ENCODE measurements at regions not wholly inside any gene's neighbourhood (a gene's known extent, or its start where the extent isn't known, plus 50 kb on each side); places are given as distances from the start of the nearest gene placed in this dataset.

DNA sequence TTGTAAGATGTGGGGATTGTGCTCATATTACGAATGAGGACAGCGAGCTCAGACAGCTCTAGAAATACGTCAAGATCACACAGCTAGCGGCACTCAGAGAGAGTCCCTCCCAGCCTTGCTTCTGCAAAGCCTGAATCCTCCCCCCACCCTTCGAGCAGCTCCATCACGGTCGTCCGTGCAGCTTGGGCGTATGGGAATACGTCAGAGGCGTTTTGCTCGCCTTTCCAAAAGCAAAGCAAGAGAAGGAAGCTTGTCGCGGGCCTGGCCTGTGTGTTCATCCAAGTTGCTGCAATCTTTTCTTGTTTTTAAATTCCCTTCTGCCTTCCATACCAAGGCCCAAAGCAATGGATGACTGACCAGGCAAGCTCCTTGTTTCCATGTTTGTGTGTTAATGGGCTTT lies 125.5 kb upstream of the IRF2BP2 start:
- no peak overlapping the region for H3K4me3 ChIP-seq (ENCODE audit: low read length)
- TF ChIP-seq, protein P1, sequence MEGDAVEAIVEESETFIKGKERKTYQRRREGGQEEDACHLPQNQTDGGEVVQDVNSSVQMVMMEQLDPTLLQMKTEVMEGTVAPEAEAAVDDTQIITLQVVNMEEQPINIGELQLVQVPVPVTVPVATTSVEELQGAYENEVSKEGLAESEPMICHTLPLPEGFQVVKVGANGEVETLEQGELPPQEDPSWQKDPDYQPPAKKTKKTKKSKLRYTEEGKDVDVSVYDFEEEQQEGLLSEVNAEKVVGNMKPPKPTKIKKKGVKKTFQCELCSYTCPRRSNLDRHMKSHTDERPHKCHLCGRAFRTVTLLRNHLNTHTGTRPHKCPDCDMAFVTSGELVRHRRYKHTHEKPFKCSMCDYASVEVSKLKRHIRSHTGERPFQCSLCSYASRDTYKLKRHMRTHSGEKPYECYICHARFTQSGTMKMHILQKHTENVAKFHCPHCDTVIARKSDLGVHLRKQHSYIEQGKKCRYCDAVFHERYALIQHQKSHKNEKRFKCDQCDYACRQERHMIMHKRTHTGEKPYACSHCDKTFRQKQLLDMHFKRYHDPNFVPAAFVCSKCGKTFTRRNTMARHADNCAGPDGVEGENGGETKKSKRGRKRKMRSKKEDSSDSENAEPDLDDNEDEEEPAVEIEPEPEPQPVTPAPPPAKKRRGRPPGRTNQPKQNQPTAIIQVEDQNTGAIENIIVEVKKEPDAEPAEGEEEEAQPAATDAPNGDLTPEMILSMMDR (conservative IDR thresholded peaks at IDR 0.05; ENCODE audit: low read depth, low read length) = no peak
- no peak for DNase-seq (ENCODE audit: low read depth)

DNA sequence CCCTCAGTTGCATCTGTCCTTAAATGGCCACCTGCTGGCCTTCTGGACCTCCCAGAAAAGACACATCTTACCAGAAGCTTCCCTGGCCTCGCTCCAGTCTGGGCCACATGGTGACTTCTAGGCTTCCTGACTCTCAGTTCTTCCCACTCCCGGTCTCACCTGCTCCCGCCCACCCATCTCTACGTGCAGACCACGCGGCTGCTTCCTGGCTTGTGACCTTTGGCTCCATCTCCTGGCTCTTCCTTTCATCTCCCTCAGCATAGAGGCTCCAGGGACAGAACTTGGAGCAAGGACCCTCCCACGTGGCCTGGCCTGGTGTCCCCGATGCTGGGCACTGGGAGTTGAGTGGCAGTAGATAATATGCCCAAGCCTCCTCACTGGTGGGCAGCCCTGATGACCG lies 124.9 kb upstream of the IRF2BP2 start:
- TF ChIP-seq, protein P1 (conservative IDR thresholded peaks at IDR 0.05; ENCODE audit: low read depth, low read length) = no peak
- DNase-seq (ENCODE audit: low read depth) = no peak
- no peak overlapping the region for H3K4me3 ChIP-seq (ENCODE audit: low read length)

DNA sequence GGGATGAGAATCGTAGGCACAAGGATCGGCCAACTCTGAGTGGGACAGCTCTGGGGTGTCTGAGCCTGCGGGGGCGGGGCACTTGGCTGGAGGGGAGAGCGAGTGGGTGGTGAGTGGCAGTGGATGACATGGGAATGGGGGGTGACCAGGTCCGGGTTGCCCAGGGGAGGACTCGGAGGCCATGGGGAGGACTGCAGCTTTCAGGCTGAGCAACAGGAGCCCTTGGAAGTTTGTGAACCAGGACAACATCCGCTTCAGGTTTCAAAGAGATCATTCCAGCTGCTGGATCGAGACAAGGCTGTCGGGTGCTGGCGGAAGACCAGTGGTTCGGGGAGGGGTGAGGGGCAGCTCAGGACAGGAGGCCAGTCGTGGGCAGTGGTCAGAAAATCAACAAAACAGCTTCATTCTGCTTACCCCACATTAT lies 124.4 kb upstream of the IRF2BP2 start:
- TF ChIP-seq, protein P1 (conservative IDR thresholded peaks at IDR 0.05; ENCODE audit: low read depth, low read length) = no peak
- H3K4me3 ChIP-seq (ENCODE audit: low read length) = no peak overlapping the region
- DNase-seq (ENCODE audit: low read depth) = no peak

DNA sequence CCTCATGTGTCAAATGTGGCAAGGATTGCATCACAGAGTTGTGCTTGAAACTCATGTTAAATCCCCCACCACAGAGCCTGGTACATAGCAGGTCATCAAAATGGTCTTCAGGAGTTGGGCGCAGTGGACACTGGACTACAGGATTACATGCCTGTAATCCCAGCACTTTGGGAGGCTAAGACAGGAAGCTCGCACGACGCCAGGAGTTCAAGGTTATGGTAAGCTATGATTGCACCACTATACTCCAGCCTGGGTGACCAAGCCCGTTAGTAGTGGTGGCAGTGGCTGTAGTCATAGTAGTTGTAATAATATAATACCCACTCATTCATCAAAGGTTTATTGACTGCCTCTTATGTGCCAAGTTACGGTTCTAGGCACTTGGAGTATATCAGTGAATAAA lies 123.4 kb upstream of the IRF2BP2 start:
- no peak for DNase-seq (ENCODE audit: low read depth)
- TF ChIP-seq, protein P1 (conservative IDR thresholded peaks at IDR 0.05; ENCODE audit: low read depth, low read length) = no peak
- no peak overlapping the region for H3K4me3 ChIP-seq (ENCODE audit: low read length)

DNA sequence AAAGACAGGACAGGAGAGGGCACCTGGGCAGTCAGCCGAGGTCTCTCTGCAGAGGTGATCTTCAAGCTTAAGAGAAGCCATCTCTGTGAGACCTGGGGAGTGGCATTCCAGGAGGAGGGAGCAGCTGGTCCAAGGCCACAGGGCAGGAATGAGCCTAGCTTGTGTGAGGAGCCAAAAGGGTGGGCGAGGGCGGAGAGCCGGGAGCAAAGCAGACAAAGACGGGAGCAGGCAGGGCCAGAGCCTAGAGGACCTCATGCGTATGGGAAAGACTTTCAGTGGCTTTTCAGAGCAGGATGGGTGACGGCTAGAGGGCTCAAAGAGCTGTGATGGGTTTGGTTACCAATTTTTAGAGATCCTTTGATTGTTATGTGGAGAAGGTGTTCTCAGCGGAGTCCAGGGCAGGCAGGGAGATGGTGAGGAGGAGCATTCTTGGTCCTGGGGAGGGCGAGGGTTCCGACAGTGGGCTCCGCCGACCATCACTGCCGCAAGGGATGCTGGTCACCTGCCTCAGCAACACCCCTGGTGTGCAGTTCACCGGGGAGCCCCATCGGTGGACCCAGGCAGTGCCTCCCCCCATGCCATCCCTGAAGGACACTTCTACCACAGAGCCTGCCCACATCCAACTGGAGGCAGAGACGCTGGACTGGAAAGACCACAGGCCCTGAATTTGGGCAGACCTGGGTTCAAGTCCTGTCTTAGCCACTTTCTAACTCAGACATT lies 122.9 kb upstream of the IRF2BP2 start:
- TF ChIP-seq, protein P1 (conservative IDR thresholded peaks at IDR 0.05; ENCODE audit: low read depth, low read length) = no peak
- no peak for DNase-seq (ENCODE audit: low read depth)
- H3K4me3 ChIP-seq (ENCODE audit: low read length) = no peak overlapping the region

DNA sequence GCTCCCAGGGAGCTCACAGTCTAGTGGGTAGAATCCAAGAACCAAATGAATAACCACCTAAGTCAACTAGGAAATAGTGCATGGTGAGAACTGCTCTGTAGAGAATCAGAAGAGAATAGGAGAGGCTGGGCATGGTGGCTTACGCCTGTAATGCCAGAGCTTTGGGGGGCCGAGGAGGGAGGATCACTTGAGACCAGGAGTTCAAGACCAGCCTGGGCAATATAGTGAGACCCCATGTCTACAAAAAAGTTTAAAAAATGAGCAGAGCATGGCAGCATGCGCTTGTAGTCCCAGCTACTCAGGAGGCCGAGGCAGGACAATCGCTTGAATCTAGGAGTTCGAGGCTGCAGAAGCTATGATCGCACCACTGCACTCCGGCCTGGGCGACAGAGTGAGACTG lies 122.3 kb upstream of the IRF2BP2 start:
- DNase-seq (ENCODE audit: low read depth) = no peak
- TF ChIP-seq, protein P1 (conservative IDR thresholded peaks at IDR 0.05; ENCODE audit: low read depth, low read length) = no peak
- H3K4me3 ChIP-seq (ENCODE audit: low read length) = no peak overlapping the region

DNA sequence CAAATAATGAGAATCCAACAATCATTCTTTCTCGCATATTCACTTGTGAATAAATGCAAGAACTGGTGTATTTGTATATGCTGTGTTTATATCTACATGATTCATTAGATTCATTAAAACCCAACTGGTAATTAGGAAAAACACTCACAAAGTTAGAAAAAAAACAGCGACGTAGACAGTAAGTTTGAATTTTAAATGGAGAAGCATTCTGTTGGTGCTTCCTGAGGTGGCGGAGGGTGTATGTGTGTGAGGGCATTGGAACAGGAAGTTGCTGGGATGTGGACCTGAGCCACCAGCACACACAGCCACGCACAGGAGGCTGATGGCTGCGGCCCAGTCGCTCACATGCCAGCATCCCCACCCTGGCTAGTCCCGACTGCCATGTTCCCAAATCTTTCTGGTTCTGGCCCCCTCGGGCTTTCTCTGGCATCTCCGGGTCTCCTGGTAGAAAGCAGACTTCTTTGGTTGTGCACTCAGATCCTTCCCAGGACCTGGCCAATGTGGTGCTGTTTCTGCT lies 121.6 kb upstream of the IRF2BP2 start:
- no peak for DNase-seq (ENCODE audit: low read depth)
- H3K4me3 ChIP-seq (ENCODE audit: low read length) = no peak overlapping the region
- TF ChIP-seq, protein P1 (conservative IDR thresholded peaks at IDR 0.05; ENCODE audit: low read depth, low read length) = no peak

Measured in retinal pigment epithelial cell (primary cell).